WERI-Rb-1 (cell line): ENCODE measurements at regions not wholly inside any gene's neighbourhood (a gene's known extent, or its start where the extent isn't known, plus 50 kb on each side); places are given as distances from the start of the nearest gene placed in this dataset.

ENCODE experiments used
- DNase-seq: peaks from one replicate; pipeline ENCODE4 v3.0.0-alpha.2; 2020
- H3K27ac ChIP-seq: fragments of 250-450 bp; sonication (Bioruptor Pico); 2 replicates; pipeline ENCODE4 v1.5.1; 2020; ENCODE audit warnings: mild to moderate bottlenecking, moderate library complexity
- H3K27me3 ChIP-seq: fragments of 250-450 bp; sonication (Bioruptor Pico); 2 replicates; pipeline ENCODE4 v1.5.1; 2021; ENCODE audit warnings: mild to moderate bottlenecking, low read depth, moderate library complexity; ENCODE audit not compliant: insufficient read depth, severe bottlenecking
- H3K36me3 ChIP-seq: fragments of 250-450 bp; sonication (Bioruptor Pico); 2 replicates; pipeline ENCODE4 v1.5.1; 2020; ENCODE audit warnings: mild to moderate bottlenecking, moderate library complexity
- H3K4me3 ChIP-seq: 2 replicates; pipeline ENCODE4 v1.5.1; 2011; ENCODE audit warnings: low read depth, mild to moderate bottlenecking, control low read depth, low read length
- H3K9me3 ChIP-seq: fragments of 250-450 bp; sonication (Bioruptor Pico); 2 replicates; pipeline ENCODE4 v1.5.1; 2021; ENCODE audit warnings: mild to moderate bottlenecking, moderate library complexity; ENCODE audit not compliant: severe bottlenecking
- TF ChIP-seq, protein P1 (sequence below): IDR thresholded peaks from 2 replicates; pipeline ENCODE4 v1.5.1; 2011; ENCODE audit warnings: low read depth, mild to moderate bottlenecking, control low read depth, inconsistent platforms, low read length

DNA sequence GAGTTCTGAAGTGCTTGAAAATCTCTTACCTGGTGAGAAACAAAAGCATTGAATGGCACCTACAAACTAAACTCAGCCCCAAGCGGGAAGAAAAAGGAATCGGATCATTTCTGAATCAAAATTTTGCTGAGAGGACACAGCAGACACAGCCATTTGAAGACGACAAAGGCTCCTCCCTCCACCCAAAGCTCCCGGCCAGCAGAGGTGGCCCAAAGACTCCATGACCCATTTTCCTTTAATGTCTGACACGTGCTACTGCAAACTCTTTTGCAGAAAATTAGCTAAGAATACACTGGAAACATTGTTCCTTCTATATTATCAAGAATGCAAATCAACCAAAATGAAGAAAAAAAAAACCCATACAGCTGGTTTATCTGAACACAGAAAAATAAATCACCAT is 85.9 kb upstream of the FOXN3 start:
- Histone ChIP-seq H3K27ac (no peak overlapping the region), H3K36me3 (no peaks in the 10 kb centered on the region), H3K9me3 (no peaks in the 10 kb centered on the region), H3K27me3 (no peaks in the 10 kb centered on the region), H3K4me3 (no peak overlapping the region)
- DNase-seq, result no peak
- TF ChIP-seq, protein P1, sequence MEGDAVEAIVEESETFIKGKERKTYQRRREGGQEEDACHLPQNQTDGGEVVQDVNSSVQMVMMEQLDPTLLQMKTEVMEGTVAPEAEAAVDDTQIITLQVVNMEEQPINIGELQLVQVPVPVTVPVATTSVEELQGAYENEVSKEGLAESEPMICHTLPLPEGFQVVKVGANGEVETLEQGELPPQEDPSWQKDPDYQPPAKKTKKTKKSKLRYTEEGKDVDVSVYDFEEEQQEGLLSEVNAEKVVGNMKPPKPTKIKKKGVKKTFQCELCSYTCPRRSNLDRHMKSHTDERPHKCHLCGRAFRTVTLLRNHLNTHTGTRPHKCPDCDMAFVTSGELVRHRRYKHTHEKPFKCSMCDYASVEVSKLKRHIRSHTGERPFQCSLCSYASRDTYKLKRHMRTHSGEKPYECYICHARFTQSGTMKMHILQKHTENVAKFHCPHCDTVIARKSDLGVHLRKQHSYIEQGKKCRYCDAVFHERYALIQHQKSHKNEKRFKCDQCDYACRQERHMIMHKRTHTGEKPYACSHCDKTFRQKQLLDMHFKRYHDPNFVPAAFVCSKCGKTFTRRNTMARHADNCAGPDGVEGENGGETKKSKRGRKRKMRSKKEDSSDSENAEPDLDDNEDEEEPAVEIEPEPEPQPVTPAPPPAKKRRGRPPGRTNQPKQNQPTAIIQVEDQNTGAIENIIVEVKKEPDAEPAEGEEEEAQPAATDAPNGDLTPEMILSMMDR, result no peak

DNA sequence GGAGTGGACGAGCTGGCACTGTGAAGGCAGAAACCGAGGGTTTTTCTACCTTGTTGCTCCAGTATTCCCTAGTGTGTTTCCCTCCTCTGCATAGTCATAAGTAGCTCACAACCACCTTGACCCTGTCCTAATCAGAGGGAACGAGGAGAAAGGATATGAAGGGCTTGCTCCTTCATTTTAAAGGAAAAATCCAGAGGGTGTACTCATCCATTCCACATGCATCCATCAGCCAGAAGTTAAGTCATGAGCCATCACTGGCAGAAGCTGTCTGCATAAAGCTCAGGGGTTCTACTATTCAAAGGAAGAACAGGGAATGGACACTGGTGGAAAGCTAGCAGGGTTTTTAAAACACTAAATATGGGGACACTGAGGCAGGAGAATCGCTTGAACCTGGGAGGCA is 84.3 kb upstream of the FOXN3 start:
- no peak overlapping the region for H3K27ac ChIP-seq
- TF ChIP-seq, protein P1, result no peak
- DNase-seq, result no peak
- H3K9me3 ChIP-seq, result no peaks in the 10 kb centered on the region
- no peaks in the 10 kb centered on the region for H3K27me3 ChIP-seq
- H3K4me3 ChIP-seq, result no peak overlapping the region
- H3K36me3 ChIP-seq, result no peaks in the 10 kb centered on the region

DNA sequence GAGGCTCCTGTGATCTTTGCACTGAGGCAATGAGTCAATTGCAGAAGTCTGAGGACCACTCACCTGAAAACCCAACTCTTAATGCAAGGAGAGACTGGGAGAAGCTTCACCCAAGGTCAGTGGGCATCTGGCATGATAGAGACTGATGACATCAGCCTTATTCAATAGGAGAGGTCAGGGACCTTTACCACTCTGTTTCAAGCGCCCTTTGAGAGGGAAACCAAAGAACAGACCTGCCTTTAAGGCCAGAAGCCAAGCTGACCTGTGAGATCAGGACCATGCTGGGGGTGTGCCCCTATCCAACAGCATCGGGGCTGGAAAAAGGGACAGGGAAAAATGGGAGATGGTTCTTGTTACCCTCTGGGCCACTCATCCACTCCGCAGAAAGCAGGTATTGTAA is 83.3 kb upstream of the FOXN3 start:
- no peaks in the 10 kb centered on the region for H3K9me3 ChIP-seq
- H3K27ac ChIP-seq, result no peak overlapping the region
- H3K36me3 ChIP-seq, result no peaks in the 10 kb centered on the region
- TF ChIP-seq, protein P1, result no peak
- no peaks in the 10 kb centered on the region for H3K27me3 ChIP-seq
- H3K4me3 ChIP-seq, result no peak overlapping the region
- no peak for DNase-seq

DNA sequence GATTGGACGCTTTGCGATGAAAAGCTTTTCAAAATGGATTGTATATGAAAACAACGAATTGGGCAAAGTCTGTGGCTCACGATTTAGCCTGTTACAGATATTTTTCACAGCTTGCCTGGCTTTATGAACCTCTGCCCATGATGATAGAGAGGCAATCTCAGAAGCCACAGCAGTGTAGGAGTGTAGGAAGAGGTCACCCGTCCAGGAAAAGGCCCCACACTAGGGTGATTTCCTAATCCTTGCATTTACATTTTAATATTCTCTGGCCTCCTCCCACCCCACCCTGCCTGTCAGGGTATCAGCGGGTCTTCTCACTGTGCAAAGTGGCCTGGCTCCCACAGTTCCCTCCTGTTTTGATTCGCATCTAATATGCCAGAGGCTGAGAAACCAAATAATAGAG is 81.8 kb upstream of the FOXN3 start:
- no peak overlapping the region for H3K4me3 ChIP-seq
- no peak overlapping the region for H3K27ac ChIP-seq
- H3K27me3 ChIP-seq, result no peaks in the 10 kb centered on the region
- TF ChIP-seq, protein P1, result no peak
- H3K36me3 ChIP-seq, result no peaks in the 10 kb centered on the region
- no peaks in the 10 kb centered on the region for H3K9me3 ChIP-seq
- DNase-seq, result no peak

DNA sequence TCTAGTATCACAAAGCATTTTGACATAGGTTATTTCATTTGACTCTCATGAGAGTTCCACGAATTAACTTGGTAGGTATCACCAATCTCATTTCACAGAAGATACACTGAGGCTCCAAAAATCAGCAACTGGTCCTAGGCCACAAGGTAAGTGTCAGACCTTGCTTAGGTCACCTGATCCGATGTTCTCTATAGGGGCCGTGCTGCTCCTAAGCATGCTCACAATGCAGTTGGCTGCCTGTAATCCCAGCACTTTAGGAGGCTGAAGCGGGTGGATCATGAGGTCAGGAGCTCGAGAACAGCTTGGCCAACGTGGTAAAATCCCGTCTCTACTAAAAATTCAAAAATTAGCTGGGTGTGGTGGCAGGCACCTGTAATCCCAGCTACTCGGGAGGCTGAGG is 78.7 kb upstream of the FOXN3 start:
- DNase-seq, result no peak
- Histone ChIP-seq H3K27ac (no peak overlapping the region), H3K27me3 (no peaks in the 10 kb centered on the region), H3K9me3 (no peaks in the 10 kb centered on the region), H3K4me3 (no peak overlapping the region), H3K36me3 (no peaks in the 10 kb centered on the region)
- TF ChIP-seq, protein P1, result no peak

DNA sequence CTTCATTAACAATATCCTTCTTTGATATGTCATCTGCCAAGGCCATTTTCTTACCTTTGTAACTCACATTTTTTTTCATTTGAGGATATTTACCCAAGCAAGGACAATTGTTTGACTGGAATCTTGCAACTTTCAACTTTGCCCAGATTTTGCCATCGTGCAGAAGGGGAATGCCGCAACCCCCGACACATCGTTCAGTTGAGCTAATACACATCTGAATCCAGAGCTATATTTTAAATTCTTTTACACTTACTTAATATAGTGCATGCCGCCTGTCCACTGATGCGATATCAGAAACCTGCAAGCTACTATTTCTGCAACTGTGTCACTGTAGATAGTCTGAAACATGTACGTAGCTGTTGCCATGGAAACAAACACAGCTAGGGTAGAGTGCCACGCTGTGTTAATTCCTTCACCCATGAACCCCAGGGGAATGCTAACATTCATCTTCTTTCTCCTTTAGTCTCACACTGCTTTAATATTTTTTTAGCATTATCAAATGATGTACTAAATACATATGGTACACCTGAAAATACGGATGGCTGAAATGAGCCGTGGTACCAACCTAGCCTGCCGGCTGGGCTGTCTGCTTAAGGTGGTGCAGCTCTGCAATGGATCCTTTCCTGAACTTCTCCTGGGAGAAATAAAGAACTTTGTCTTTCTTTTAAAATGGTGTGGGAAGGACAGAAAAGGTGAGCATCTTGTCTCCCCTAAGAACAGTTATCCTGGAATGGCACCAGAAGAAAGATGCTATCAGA is 77.0 kb upstream of the FOXN3 start:
- H3K27me3 ChIP-seq, result no peaks in the 10 kb centered on the region
- DNase-seq, result no peak
- H3K36me3 ChIP-seq, result no peaks in the 10 kb centered on the region
- H3K4me3 ChIP-seq, result no peak overlapping the region
- no peak overlapping the region for H3K27ac ChIP-seq
- TF ChIP-seq, protein P1, result no peak
- no peaks in the 10 kb centered on the region for H3K9me3 ChIP-seq
